Upper lobe of left lung (tissue), 4 donors: ENCODE measurements at regions not wholly inside any gene's neighbourhood (a gene's known extent, or its start where the extent isn't known, plus 50 kb on each side); places are given as distances from the start of the nearest gene placed in this dataset.

ENCODE experiments used
- CTCF ChIP-seq, 6 experiments: fragments of 450-650 bp in 4 of 6; fragments of 200-600 bp in 2 of 6; sonication (generic) in 2 of 6; IDR thresholded peaks; one replicate each; pipeline ENCODE4 v1.5.1; 2016 to 2019; ENCODE audit warnings: antibody characterized with exemption in 6 of 6
- EP300 ChIP-seq, 4 donors: sonication (generic); formaldehyde crosslinking; IDR thresholded peaks; one replicate each; pipeline ENCODE4 v1.5.1; 2017; ENCODE audit warnings: antibody characterized with exemption in 4 of 4, control low read depth in 2 of 4
- POLR2A ChIP-seq, 4 donors: fragments of 450-650 bp; IDR thresholded peaks; one replicate each; pipeline ENCODE4 v1.5.1; 2016 to 2017; ENCODE audit warnings: antibody characterized with exemption in 4 of 4, mild to moderate bottlenecking in 2 of 4
- POLR2AphosphoS5 ChIP-seq, 2 donors: sonication (generic); formaldehyde crosslinking; IDR thresholded peaks; one replicate each; pipeline ENCODE4 v1.5.1; 2017; ENCODE audit warnings: antibody characterized with exemption in 2 of 2

GRCh38 chr10:133021963-133022775, 65.6 kb upstream of the ADGRA1 start:
- TF ChIP-seq POLR2A (IDR thresholded peaks at IDR 0.05) (no peak), CTCF (IDR thresholded peaks at IDR 0.05) (no peak), POLR2AphosphoS5 (IDR thresholded peaks at IDR 0.05) (no peak), EP300 (IDR thresholded peaks at IDR 0.05) (no peak)
